ENCODE measurements at regions not wholly inside any gene's neighbourhood (a gene's known extent, or its start where the extent isn't known, plus 50 kb on each side); places are given as distances from the start of the nearest gene placed in this dataset.

- TF ChIP-seq POLR2A (IDR thresholded peaks at IDR 0.05) (no peak), CTCF (IDR thresholded peaks at IDR 0.05) (no peak)
Observed at GRCh38 chr4:130859991-130860390, 1764.0 kb downstream of the C4orf33 start.
